LoVo (cell line): ENCODE measurements at regions not wholly inside any gene's neighbourhood (a gene's known extent, or its start where the extent isn't known, plus 50 kb on each side); places are given as distances from the start of the nearest gene placed in this dataset.
"Not testable (repeated sequence)": the region's sequence is repeated elsewhere in the genome, so short reads cannot be mapped to it uniquely, and the experiment has no call there.

Experiments
- DNase-seq: peaks from one replicate; pipeline ENCODE4 v3.0.0-alpha.2; 2016; ENCODE audit warnings: low spot score

DNA sequence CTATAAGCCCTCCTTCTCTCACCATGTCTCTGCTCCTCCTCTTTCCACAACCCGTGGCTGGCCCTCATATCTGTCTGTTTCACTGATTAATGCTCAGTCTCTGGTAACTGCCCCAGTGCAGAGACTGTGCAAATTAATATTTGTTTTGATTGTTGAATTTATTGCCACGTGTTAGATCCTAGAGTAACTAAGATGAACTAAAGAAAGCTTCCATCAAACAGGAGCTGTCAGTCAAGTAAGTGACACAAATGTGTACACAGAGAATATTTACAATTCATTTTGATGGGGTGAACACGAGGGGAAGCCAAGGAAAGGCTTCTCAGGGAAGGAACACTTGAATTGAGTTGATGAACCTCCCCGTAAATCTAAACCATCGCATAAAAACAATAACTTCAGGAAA is 182.5 kb downstream of the BAMBI start:
- DNase-seq: no peak

DNA sequence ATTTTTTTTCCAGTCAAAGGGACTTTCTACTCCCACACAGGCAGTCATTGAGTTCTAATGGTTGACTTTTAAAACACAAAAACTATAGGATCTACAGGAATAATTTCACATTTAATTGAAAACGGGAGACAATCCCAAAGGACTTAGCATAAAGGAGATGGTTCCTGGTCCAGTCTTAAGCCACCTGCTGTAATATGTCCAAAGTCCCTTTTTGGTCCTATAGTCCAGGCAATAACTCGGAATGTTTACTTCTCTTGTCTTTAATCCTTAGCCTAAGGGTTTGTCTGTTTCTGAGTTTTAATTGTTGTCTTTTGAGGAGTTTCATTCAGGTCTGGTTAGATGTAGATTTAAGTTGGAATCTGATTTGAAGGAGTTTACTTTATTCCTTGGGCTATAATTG is 184.9 kb downstream of the BAMBI start:
- DNase-seq: no peak

DNA sequence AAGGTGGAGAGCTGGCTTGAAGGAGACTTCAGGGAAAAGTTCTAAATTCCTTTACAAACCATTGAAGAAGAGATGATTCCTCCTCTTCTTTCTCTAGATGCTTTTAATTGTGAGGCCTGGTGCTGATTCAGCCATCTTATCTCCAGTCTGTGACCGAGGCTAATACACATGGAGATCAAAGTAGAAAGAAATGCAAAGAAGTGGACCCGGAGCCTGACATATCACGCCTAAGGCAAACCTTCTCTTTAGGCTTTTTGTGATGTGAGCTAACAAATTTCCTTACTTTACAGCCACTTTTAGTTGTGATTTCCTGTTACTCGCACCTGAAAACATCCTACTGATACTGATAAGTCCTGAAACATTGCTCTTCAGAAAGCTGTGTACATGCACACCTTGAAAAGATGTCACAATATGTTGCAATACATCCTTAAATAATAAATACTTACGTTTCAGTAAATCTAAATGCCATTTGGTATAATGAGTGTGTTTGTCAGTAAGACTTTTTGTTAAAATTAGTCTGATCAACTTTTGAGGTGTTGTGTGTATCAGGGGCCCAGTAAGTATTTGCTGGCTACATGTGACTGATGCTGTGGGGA is 192.4 kb downstream of the BAMBI start:
- no peak for DNase-seq

DNA sequence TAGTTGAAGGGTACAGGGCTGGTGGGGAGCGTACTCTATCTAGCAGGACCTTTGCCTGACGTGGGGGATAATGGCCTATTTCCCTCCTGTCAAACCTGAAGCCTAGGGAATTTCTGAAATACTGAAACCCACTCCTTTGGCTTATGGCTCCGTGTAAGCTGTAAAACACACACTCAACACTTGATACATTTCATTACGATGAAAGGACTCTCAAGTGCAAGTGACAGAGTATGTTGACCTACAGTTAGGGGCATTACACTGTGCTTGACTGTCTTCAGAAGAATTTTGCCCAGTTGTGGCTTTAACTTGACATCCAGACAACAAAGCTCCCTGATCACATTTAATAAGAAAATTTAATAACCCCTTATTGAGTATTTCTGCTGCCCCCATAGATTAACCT is 194.3 kb downstream of the BAMBI start:
- no peak for DNase-seq

DNA sequence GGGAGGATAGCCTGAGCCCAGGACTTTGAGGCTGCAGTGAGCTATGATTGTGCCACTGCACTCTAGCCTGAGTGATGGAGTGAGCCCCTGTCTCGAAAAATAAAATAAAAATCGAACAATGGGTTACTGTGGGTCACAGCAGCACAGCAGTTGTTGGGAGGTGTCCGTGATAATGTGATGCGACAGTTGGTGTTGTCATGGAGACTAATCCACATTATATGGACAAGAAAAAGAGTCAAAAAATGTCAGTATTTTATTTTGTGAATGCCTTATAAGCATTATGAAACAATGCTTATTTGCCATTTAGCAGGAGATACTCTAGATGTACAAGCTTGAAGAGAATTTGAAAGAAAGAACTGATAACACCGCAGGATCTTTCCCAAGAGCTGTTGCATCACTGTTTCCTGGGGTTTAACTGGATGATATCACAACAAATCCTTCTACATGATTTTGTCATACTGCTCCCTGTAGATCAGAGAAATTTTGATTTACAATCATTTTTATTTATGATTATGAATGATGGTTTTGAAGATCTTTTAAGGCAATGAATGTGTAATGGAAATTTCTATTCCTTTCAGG is 195.4 kb downstream of the BAMBI start:
- DNase-seq: no peak

DNA sequence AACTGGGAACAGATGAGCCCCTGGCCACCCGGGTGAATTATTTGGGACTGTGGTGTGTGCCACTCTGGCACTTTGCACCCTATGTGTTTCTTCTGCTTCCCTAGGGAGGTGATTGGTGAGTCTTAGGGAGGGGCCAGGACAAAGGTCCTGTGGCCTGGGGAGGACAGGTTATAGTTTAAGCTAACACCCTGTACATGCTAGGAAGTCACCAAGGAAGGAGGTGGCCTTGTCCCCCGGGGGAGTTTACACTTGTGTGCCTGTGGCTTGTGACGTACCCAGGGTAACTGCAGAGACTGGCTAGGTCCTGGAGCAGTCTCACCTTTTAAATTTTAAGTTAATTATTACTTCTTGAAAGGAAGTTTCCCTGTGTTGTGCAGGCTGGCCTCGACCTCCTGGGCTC is 196.2 kb downstream of the BAMBI start:
- DNase-seq: peak; percentile 11

DNA sequence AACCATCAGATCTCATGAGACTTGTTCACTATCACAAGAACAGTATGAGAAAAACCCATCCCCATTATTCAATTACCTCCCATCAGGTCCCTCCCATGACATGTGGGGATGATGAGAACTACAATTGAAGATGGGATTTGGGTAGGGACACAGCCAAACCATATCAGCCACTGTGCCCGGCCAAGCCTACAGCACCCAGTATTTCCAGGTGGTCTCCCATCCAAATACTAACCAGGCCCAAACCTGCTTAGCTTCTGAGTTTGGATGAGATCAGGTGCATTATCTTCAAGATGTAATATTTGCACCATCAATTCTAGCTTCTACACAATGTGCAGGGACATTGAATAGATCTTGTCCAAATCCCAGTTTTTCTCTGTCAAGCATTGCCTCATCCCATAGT is 196.9 kb downstream of the BAMBI start:
- no peak for DNase-seq

DNA sequence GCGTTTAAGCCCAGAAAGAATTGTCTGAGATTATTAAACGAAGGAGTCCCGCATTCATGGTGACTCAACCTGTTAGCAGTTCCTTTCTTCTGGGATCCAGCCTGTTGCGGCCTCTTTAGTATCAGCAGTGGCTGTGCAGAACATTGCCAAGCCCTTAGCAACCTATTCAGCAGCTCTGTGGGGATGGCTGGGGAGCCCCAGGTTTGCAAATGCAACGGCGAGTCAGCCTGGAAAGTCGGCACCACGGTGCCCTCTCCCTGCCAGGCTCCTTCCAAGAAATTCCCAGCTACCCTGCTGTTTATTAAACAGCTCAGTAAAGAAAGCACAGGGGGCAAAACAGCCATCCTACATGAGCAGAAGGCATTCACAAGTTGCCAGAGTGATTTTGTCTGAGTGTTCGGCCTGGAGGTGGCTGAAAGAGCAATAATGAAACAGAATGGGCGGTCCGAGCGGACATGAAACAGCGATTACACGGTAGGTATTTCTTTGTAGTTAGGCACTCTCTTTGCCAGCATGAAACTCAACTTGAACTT is 198.3 kb downstream of the BAMBI start:
- no peak for DNase-seq

DNA sequence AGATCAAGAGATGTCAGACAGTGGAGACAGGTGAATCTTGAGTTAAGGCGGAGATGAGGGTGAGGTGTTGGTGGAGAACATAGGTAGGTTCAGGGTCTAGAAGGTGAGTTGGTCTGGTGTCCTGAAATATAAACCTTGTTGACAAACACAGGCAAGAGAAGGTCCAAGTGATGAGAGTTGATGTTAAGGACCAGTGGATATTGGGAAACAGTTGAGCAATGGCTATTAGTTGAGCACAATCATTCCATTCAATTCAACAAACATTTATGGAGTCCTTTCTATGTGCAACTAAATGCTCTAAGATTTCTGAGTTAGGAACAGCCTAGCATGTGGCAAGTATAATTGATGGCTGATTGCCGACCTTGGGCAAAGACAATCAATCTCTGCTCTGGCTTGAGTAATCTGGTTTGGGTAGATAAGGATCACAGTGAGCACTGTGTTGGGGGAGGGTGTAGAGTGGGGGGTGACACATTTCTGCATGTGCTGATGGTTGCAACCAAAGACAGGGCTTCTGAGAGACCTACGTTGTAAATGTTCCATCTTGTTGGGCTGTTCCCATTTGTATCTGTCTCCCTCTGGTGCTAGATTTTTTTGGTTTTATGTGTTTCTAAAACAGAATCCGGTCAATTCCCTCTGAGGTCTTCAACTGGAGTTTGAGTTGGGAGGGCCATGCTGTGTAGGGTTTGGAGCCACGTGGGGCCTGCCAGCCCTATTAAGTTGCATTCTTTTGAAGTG is 201.1 kb downstream of the BAMBI start:
- no peak for DNase-seq

DNA sequence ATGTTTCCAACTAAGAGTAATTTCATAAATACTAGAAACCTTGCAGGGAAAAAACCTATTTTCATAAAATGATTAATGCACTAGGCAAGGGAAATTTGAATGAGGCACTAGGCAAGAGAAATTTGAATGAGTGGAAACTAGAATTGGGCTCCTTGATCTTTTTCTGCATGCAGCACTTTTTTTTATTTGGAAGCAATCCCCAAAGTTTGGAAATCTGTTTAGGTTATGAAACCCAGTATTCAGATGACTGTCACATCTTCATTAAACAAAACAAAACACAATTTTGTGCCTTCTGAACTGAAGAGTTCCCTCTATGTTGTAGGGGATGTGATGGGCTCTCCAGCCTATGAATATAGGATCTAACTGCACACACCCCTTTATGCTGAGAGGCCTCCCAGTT is 201.9 kb downstream of the BAMBI start:
- DNase-seq: no peak

DNA sequence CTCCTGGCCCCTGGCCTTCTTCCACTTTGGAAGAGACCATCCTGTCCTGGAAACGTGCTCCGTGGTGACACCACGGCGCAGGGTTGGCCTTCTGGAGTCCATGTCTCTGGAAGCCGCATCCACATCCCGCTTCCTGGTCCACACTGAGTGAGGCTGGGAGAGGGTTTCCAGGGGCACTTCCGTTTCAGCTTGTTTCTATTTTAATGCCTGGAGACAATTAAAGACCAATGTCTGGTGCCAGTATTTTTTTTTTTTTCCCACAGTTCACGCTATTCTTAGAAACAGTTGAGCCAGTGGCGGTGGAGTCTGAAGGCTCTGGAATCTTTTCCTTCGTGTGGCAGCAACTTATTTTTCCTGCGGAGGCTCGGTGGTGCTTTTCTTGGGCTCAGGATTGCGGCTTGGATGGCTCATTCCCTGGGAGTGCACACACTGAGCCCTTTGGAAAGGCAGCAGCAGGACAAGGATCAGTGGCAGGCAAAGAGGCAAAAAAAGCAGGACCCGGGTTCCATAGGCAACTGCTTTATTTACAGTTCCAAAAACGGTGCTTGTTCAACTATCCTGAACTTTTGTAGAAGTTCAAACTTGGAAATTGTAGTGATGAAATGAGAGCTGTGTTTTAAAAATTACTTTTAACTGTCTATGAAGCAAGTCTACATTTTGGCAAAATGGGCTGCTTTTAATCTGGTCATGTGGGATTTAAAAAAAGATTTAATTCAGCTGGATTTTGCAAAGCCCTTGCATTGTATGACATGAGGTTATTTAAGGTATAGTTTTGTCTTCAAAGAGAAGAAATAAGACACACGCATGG is 202.8 kb downstream of the BAMBI start:
- DNase-seq: no peak

DNA sequence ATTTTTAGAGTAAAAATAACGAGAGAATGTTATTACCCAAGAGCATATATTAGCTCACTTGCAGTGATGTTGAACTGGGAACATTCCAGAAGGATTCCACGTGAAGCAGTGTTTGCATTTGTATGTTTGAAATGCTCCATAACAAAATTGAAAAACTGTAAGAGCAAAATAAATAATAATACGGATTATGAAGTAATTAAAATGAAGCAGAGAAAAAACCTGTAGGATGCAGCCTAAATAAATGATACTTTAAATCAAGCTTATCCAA is 203.3 kb downstream of the BAMBI start:
- DNase-seq: no peak

DNA sequence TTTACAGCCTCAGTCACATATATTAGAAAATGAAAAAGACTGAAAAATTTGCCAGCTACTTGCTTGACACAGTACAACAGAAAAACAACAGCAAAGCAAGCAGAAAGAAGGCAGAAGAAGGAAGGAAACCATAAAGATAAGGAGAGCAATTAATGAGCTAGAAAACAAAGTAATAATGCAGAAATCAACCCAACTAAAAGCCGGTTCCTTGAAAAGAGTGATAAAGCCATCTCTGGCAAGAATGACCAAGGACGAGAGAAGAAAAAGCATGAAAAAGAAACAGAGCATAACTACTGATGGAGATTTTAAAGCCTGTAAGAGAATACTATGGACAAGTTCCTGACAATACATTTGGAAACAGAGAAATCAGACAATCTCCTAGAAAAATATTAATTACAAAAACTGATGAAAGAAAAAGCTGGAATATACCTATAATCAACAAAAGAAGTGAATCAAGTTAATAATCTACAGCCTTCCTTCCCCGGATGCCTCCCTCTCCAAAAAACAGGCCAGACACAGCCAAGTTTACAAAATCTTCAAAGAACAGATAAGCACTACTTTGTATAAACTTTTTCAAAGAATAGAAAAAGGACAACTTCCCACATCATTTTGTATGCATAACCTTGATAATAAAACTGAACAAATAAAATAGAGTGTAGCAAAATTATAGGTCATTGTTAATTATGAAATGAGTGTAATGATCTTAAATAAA is 204.0 kb downstream of the BAMBI start:
- DNase-seq: no peak

DNA sequence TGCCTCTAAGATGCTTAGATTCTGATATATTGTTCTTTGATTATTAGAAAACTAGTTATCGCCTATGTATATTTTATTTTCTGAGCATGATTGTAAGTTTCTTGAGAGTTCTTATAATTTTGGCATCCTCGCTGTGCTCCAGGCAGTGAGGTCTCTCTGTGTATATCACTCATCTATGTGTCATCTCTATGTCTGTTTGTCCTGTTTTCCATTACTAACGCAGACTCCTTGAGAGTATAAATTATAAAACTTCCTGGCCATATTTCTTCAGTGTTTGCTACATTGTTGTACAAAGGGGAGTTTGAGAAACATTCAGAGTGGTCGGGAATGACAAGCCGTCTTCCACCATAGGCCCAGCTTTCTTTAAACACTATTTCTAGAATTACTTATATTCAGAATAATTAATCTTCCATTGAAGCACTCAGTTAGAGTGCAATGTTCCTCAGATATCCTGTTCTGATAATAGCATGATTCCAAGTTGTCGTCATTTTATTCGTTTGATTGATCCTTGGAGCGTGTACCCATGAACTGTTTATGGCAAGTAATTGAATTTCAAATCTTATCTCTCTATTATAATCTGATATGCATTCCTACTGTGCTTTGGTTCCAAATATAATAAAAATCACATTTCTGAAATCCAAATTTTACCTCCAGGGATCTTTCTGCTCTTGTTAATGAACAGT is 206.6 kb downstream of the BAMBI start:
- no peak for DNase-seq

DNA sequence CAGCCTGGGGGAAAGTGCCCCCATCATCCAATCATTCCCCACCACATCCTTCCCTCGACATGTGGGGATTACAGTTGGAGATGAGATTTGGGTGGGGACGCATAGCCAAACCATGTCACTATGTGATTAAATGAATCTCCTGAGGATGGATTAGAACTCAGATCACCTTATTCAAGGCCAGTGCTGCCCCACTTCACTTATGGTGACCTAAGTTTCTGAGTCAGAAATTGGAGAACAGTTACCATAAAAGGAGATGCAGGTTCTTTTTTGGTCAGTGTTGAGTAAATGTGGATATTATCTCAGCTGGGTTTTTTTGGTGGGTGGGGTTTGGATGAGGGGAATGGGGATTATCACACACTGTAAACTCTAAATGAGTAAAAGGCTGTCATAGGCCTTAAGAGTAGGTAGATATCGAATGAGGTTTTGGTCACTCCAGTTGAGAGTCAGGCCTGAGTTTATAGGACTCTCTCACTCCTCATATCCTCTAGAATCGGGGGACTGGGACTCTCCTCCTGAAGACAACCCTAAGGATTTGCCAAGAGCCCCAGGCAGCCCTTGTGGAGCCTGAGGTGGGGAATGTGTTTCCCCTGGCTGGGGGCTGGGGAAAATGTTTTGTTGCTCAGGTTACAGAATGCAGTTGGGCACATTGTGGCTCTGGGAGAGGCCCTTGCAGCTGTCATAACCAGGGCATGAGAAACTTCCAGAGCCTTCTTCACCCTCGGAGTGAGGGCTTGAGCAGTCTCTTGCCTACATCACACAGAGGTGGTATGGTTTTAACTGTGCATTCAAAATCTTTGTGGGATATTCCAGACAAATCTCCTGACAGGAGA is 213.0 kb downstream of the BAMBI start:
- no peak for DNase-seq

DNA sequence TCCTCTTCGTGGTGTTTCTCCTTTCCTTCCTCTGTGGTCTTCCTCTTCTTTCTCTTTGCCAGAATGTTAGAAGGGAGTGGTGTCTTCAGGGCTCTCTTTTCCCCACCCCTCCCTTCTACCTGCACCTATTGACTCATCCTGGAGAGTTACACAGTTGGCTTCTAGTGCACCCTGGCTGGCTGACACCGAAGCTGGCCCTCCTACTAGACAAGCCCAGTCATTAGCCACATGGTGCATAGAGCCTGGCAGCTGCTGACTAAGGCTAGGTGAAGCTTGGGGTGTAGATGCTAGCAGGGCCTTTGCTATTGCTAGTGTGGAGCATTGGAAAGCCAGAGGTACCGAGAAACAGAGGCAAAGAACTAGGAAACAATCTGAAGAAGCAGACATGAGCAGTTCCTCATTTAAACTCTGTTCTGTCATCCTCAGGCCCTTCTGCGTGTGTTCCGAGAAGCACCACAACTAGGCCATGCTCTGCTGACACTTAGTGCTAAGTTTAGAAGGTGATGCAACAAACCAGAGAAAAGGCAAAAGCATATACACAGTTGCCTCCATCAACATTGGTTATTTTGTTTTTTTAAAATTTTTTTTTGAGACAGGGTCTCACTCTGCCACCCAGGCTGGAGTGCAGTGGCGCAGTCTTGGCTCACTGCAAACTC is 213.9 kb downstream of the BAMBI start:
- peak; percentile 49 for DNase-seq

DNA sequence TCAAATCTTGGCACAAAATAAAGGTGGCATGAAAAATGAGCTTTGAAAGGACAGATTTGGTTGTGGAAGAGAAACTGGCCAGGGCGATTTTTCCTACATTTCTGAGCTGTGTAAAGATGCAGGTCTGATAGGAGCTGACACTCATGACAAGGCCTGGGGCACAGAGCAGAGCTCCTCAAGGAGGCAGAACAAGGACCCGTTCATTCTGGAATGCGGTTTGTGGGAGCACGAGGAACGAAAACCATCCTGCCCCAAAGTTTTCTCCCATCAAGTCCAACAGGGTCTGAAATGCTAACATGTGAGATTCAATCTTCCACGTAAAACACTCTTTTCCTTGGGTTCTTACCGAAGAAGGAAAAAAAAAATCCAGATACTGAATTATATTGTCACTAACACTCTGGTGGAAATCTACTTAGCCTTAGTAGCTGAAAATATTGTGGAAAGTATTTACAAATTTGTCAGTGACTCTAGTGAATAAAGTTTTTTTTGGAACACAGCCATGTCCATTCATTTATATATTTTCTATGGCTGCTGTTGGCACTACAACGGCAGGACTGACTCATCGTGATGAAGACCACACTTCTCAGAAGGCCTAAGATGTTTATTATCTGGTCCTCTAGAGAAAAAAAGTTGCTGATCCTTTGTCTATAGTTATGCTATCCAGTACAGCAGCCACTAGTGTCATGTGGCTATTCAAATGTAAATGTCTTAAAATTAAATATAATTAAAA is 215.7 kb downstream of the BAMBI start:
- DNase-seq: no peak

DNA sequence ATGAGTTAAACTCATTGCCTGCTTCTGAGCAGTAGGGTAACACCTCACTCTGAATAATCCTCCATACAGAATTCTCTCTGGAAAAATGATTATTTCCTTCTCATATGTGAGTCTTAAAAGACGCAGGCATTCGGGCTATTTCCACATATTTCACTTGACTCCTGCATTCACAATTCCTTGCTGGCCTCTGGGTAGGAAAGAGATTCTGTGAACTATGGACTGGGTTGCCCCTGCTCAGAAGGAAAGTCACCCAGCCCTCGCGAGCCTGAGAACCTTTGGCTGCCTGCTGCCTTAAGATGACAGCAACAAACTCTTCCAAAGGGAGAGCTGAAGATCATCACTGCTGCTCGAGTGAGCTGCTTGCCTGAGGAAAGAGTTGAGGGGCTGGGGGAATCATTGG is 216.8 kb downstream of the BAMBI start:
- DNase-seq: no peak

DNA sequence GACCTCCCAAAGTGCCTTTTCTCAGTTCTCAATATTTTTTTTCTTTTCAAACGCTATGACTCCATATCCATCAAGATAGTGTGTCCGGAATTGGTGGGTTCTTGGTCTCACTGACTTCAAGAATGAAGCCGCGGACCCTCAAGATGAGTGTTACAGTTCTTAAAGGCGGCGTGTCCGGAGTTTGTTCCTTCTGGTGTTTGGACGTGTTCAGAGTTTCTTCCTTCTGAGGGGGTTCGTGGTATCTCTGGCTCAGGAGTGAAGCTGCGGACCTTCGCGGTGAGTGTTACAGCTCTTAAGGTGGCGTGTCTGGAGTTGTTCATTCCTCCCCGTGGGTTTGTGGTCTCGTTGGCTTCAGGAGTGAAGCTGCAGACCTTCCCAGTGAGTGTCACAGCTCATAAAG is 218.3 kb downstream of the BAMBI start:
- not testable (repeated sequence) for DNase-seq
